ENCODE measurements at regions not wholly inside any gene's neighbourhood (a gene's known extent, or its start where the extent isn't known, plus 50 kb on each side); places are given as distances from the start of the nearest gene placed in this dataset.
"Not testable (repeated sequence)": the region's sequence is repeated elsewhere in the genome, so short reads cannot be mapped to it uniquely, and the experiment has no call there.

GRCh38 chr14:34381304-34381703 is 80.7 kb downstream of the SPTSSA start:
- H3K4me2 ChIP-seq (ENCODE audit: low read length); RAD21 ChIA-PET (ENCODE audit: low non-redundant PET in 1 of 2, low total read pairs in 2 of 2, uncharacterized antibody in 2 of 2, unreplicated experiment in 2 of 2); POLR2A ChIA-PET; H3K36me3 ChIP-seq (ENCODE audit: control insufficient read depth in 1 of 2, insufficient read depth in 2 of 2, low read length in 2 of 2); H3K27me3 ChIP-seq (ENCODE audit: insufficient read depth, low read length); ATAC-seq; H3K27ac ChIP-seq (ENCODE audit: low read depth, low read length); intact Hi-C loops (cut with micrococcal nuclease); DNase-seq (ENCODE audit: low read depth, low spot score); BruUV-seq (replicated peaks); H3K9me2 ChIP-seq (ENCODE audit: insufficient read depth); H2AFZ ChIP-seq (ENCODE audit: low read depth, low read length, poor library complexity, severe bottlenecking); CTCF ChIA-PET; H3K9ac ChIP-seq (ENCODE audit: low read length); H3K4me1 ChIP-seq (ENCODE audit: control insufficient read depth in 1 of 2, insufficient read depth in 2 of 2, low read length in 2 of 2); H3K4me3 ChIP-seq (replicated peaks in 1 of 2; ENCODE audit: low read depth in 1 of 2, low read length in 2 of 2); H3K9me3 ChIP-seq (ENCODE audit: control insufficient read depth in 1 of 2, insufficient read depth in 1 of 2, low read depth in 1 of 2, low read length in 2 of 2); H4K20me1 ChIP-seq (ENCODE audit: insufficient read depth); H3K79me2 ChIP-seq (ENCODE audit: insufficient read depth, low read length): not testable (repeated sequence)

GRCh38 chr14:34380471-34380845 is 81.6 kb downstream of the SPTSSA start:
- H2AFZ ChIP-seq (ENCODE audit: low read depth, low read length, poor library complexity, severe bottlenecking): no peak overlapping the region

GRCh38 chr14:34379816-34380470 is 82.1 kb downstream of the SPTSSA start:
- ChIA-PET POLR2A (no interaction called here), CTCF (no interaction called here)
- no peak overlapping the region for H3K4me2 ChIP-seq (ENCODE audit: low read length)
- TF ChIP-seq SIN3A (IDR thresholded peaks at IDR 0.05; ENCODE audit: low read depth) (no peak), REST (IDR thresholded peaks at IDR 0.05; ENCODE audit: low read depth) (no peak), RAD21 (IDR thresholded peaks at IDR 0.05; ENCODE audit: low read depth) (no peak), CTCF (IDR thresholded peaks at IDR 0.05 in 2 of 3, conservative IDR thresholded peaks at IDR 0.05 in 1 of 3; ENCODE audit: borderline replicate concordance in 1 of 3, insufficient read depth in 1 of 3, low read depth in 2 of 3, low read length in 2 of 3) (no peak), EZH2phosphoT487 (IDR thresholded peaks at IDR 0.05; ENCODE audit: borderline replicate concordance) (no peak)

More at GRCh38 chr14:34380471-34380845, 81.6 kb downstream of the SPTSSA start:
- ATAC-seq: no peak
- RAD21 ChIA-PET (ENCODE audit: low non-redundant PET in 1 of 2, low total read pairs in 2 of 2, uncharacterized antibody in 2 of 2, unreplicated experiment in 2 of 2): no interaction called here
- DNase-seq (ENCODE audit: low read depth, low spot score): no peak
- Histone ChIP-seq H3K4me2 (ENCODE audit: low read length) (no peak overlapping the region), H3K9me3 (ENCODE audit: control insufficient read depth in 1 of 2, insufficient read depth in 1 of 2, low read depth in 1 of 2, low read length in 2 of 2) (no peaks in the 10 kb centered on the region), H3K36me3 (ENCODE audit: control insufficient read depth in 1 of 2, insufficient read depth in 2 of 2, low read length in 2 of 2) (no peaks in the 10 kb centered on the region), H3K9ac (ENCODE audit: low read length) (no peak overlapping the region), H3K4me3 (replicated peaks in 1 of 2; ENCODE audit: low read depth in 1 of 2, low read length in 2 of 2) (no peak overlapping the region), H3K4me1 (ENCODE audit: control insufficient read depth in 1 of 2, insufficient read depth in 2 of 2, low read length in 2 of 2) (peaks cover under 1 to 2% of the 10 kb centered on the region in 2 experiments; a peak in 3 of 4 replicates), H3K79me2 (ENCODE audit: insufficient read depth, low read length) (no peaks in the 10 kb centered on the region), H3K27ac (ENCODE audit: low read depth, low read length) (no peak overlapping the region), H4K20me1 (ENCODE audit: insufficient read depth) (no peaks in the 10 kb centered on the region), H3K9me2 (ENCODE audit: insufficient read depth) (no peaks in the 10 kb centered on the region), H3K27me3 (ENCODE audit: insufficient read depth, low read length) (no peaks in the 10 kb centered on the region)
- no peak for TF ChIP-seq POLR2AphosphoS5 (IDR thresholded peaks at IDR 0.05; ENCODE audit: low read depth, low read length)
- POLR2A ChIA-PET: no interaction called here
- BruUV-seq (replicated peaks): no TSS peak
- intact Hi-C loops (cut with micrococcal nuclease): no loop called here
- CTCF ChIA-PET: no interaction called here

More at GRCh38 chr14:34379816-34380470, 82.1 kb downstream of the SPTSSA start:
- no peaks in the 10 kb centered on the region for H4K20me1 ChIP-seq (ENCODE audit: insufficient read depth)
- no peaks in the 10 kb centered on the region for H3K79me2 ChIP-seq (ENCODE audit: insufficient read depth, low read length)
- H3K27ac ChIP-seq (ENCODE audit: low read depth, low read length): no peak overlapping the region
- H3K9me2 ChIP-seq (ENCODE audit: insufficient read depth): no peaks in the 10 kb centered on the region
- no peaks in the 10 kb centered on the region for H3K36me3 ChIP-seq (ENCODE audit: control insufficient read depth in 1 of 2, insufficient read depth in 2 of 2, low read length in 2 of 2)
- RAD21 ChIA-PET (ENCODE audit: low non-redundant PET in 1 of 2, low total read pairs in 2 of 2, uncharacterized antibody in 2 of 2, unreplicated experiment in 2 of 2): no interaction called here
- no TSS peak for BruUV-seq (replicated peaks)
- no peak overlapping the region for H3K9ac ChIP-seq (ENCODE audit: low read length)
- no peak overlapping the region for H2AFZ ChIP-seq (ENCODE audit: low read depth, low read length, poor library complexity, severe bottlenecking)
- no peak overlapping the region for H3K4me3 ChIP-seq (replicated peaks in 1 of 2; ENCODE audit: low read depth in 1 of 2, low read length in 2 of 2)
- no peak for DNase-seq (ENCODE audit: low read depth, low spot score)
- H3K9me3 ChIP-seq (ENCODE audit: control insufficient read depth in 1 of 2, insufficient read depth in 1 of 2, low read depth in 1 of 2, low read length in 2 of 2): no peaks in the 10 kb centered on the region
- no peaks in the 10 kb centered on the region for H3K27me3 ChIP-seq (ENCODE audit: insufficient read depth, low read length)
- intact Hi-C loops (cut with micrococcal nuclease): no loop called here
- no peak for ATAC-seq
- peaks cover 2 to 7% of the 10 kb centered on the region in 2 experiments; a peak in 3 of 4 replicates for H3K4me1 ChIP-seq (ENCODE audit: control insufficient read depth in 1 of 2, insufficient read depth in 2 of 2, low read length in 2 of 2)

All from HCT116 (cell line).